ENCODE measurements at regions not wholly inside any gene's neighbourhood (a gene's known extent, or its start where the extent isn't known, plus 50 kb on each side); places are given as distances from the start of the nearest gene placed in this dataset.
"Not testable (repeated sequence)": the region's sequence is repeated elsewhere in the genome, so short reads cannot be mapped to it uniquely, and the experiment has no call there.

DNA sequence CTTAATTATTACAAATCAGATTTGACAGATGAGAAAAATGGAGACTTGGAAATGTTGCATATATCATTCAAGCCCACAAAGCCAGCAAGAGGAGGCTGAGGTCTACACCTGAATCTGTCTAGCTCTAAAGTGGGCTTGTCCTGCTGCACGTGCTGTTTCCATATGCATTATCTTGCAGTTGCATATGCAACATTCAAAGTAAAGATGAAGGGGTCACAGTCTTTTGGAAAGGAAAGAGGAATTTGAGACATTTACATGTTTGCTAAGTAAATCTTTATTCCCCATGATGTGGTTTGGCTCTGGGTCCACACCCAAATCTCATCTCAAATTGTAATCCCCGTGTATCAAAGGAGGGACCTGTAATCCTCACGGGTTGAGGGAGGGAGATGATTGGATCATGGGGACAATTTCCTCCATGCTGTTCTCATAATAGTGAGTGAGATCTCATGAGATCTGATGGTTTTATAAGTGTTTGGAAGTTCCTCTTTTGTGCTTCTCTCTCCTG lies 98.3 kb downstream of the BACH1 start:
- no peak for ATAC-seq
- intact Hi-C loops (cut with DNase I, micrococcal nuclease) = no loop called here
- DNase-seq = no peak

DNA sequence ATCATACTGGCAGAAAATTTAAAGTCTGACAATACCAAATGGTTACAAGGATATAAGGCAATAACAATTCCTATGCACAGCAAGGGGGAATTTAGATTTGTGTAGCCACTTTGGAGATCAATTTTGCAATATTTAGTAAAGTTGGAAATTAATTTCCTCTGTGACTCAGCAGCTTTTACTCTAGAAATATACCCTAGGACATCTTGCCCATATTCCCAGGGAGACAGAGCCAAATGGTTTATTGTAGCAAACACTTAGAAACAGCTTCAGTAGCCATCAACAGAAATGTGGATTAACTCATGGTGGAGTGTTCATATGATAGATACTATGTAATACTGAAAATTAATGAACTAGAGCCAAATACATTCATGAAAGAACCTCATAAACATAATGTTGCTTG lies 104.6 kb downstream of the BACH1 start:
- no peak for DNase-seq
- intact Hi-C loops (cut with DNase I, micrococcal nuclease) = no loop called here
- no peak for ATAC-seq

DNA sequence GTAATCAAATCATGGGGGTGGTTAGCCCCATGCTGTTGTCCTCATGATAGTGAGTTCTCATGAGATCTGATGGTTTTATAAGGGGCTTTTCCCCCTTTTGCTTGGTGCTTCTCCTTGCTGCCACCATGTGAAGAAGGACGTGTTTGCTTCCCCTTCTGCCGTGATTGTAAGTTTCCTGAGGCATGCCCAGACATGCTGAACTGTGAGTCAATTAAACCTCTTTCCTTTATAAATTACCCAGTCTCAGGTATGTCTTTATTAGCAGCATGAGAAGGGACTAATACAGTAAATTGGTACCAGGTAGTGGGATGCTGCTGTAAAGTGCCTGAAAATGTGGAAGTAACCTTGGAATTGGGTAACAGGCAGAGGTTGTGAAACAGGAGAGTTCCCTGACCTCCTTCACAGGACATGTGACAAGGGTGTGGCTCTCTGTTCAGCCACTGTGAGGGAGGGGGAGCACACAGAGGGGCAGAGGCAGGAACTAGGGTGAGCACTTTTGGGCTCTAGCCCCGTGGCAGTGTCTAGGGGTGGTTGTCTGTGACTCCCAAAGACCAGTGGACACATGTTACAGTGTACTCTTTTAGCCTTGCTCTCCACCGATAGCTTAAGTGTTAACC lies 105.3 kb downstream of the BACH1 start:
- intact Hi-C loops (cut with DNase I, micrococcal nuclease) = no loop called here

DNA sequence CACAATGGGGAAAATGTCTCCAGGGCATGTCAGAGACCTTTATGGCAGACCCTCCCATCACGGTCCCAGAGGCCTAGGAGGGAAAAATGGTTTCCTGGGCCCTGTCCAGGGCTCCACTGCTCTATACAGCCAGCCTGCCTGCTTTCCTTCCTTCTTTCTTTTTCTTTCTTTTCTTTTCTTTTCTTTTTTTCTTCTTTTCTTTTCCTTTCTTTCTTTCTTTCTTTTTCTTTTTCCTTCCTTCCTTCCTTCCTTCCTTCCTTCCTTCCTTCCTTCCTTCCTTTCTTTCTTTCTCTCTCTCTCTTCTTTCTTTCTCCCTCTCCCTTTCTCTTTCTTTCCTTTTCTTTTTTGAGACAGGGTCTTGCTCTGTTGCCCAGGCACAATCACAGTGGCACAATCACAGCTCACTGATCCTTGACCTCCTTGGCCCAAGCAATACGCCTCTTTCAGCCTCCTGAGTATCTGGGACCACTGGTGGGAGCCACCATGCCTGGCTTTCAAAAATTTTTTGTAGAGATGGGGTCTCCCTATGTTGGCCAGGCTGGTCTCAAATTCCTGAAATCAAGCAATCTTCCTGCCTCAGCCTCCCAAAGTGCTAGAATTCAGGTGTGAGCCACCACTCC lies 106.9 kb downstream of the BACH1 start:
- DNase-seq (no peak), ATAC-seq (no peak)
- intact Hi-C loops (cut with DNase I, micrococcal nuclease) = no loop called here

More for the DNA sequence above, 105.3 kb downstream of the BACH1 start:
- DNase-seq (no peak), ATAC-seq (no peak)

DNA sequence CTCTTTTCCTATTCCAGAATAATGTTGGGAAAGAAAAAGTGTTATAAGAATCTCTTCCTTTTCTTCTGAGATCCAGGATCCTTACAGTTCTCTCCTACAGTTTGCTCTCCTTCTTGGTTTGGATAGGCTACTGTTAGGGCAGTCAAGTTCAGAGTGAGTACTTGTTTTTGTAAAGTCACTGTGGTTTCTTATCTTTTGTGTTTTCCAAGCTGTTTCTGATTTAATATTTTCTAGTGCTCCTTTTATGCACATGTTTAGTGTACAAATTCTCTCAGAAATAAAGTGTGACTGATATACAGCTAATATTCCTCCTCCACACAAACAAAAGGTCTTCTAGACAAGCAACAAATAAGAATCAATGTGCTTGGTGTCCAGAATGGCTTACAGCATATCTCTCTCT lies 107.7 kb downstream of the BACH1 start:
- intact Hi-C loops (cut with DNase I, micrococcal nuclease) = no loop called here
- ATAC-seq (no peak), DNase-seq (no peak)

DNA sequence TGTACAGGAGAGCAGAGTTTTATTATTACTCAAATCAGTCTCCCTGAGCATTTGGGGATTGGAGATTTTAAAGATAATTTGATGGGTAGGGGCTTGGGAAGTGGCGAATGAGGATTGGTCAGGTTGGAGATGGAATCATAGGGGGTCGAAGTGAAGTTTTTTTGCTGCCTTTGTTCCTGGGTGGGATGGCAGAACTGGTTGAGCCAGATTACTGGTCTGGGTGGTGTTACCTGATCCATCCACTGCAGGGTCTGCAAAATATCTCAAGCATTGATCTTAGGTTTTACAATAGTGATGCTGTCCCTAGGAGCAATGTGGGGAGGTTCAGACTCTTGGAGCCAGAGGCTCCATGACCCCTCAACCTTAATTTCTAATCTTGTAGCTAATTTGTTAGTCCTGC lies 108.8 kb downstream of the BACH1 start:
- no peak for DNase-seq
- intact Hi-C loops (cut with DNase I, micrococcal nuclease) = no loop called here
- ATAC-seq = no peak

DNA sequence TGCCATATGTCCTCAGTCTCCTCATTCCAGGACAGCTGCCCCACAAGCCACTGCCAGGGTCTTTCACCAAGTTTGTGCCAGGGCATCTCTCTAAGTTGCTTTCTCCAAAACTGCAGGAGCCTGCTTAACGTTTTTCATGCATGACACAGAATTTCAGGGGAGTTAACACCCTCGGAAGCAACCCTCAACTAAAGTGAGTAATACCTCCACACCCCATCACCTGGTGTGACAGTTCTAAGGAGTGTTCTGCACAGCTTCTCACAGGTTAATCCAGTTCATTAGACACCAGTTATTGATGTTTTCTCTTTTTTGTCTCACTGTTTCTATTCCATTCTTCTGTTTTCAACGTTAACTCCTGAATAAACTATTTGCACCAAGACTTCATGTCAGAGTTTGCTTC lies 115.0 kb downstream of the BACH1 start:
- intact Hi-C loops (cut with DNase I, micrococcal nuclease) = no loop called here
- no peak for ATAC-seq
- DNase-seq = no peak

DNA sequence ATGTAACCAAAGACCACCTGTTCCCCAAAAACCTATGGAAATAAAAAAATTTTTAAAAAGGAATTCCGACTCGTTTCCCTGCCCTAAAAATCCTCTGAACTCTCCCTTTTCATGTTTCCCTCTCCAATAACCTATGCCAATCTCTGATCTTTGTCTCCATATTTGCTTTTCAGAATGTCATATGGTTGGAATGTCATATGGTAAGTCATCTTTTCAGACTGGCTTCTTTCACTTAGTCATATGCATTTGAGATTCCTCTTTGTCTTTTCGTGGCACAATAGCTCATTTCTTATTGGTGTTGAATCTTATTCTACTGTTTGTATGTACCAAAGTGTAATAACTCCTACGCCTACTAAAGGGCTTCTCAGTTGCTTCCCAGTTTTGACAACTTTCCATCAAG lies 117.5 kb downstream of the BACH1 start:
- DNase-seq = no peak
- ATAC-seq = no peak
- intact Hi-C loops (cut with DNase I, micrococcal nuclease) = no loop called here

DNA sequence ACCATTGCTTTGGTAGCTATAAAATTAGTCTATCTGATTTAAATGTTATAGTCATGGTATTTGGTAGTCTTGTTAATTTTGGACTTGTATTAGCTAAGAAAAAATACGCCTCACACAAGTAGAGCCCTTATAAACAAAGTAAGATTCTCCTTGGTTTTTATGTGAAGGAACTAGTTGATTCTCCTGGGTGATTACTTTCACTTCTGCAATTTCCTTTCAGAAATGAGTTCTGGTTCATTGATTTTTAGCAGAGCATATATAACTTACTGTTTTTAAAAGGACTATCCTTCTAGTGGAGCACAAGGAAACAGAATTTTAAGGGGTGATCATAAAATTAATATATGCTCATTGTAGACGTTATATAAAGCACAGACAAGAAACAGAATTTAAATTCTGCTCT lies 120.1 kb downstream of the BACH1 start:
- no peak for DNase-seq
- no peak for ATAC-seq
- intact Hi-C loops (cut with DNase I, micrococcal nuclease) = no loop called here

DNA sequence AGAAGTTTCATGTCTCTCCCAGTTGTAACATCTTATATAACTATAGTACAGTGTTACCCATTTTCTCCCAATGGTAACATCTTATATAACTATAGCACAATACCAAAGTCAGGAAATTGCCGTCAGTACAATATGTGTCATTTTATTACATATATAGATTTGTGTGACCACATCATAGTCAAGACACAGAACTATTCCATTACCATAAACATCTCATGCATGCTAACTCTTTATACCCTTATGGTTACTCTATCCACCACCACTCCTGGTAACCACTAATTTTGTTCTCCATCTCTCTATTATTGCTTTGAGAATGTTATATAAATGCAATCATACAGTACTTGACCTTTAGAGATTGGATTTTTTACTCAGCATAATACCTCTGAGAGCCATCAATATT lies 120.7 kb downstream of the BACH1 start:
- ATAC-seq (no peak), DNase-seq (no peak)
- intact Hi-C loops (cut with DNase I, micrococcal nuclease) = no loop called here

DNA sequence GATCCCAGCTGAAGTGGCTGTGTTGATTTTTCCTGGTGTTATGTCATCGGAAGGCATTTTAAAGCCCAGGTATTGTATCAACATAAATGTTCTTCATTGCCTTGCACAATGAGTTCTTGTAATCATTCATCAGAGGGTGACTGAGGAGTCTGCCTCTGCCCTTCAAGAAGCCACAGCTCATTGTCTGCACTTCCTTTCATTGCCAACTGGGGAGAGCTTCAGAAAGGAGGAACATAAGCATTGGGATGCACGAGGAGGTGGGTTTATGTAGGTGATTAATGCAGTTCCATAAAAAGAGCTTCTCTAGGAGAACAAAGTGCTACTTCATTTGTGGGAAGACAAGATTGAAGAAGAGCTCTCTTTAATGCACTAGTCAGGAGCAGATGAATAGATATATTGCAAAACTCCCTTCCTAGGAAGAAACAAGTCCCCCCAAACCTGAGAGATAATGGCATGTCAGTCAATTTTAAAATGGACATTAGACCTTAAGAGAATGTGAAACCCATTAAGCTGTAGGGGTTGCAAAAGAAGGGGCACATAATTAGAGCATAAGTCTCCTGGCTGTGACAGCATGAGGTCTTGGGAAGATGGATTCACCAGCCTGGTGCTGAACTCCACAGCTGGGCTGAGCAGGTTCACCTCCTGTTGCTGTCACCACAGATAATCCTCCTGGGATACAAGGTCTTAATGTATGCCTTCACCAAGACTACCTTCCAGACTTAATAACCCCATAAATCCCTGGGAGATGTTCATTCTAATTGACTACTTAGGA lies 124.6 kb downstream of the BACH1 start:
- DNase-seq (no peak), ATAC-seq (no peak)
- intact Hi-C loops (cut with DNase I, micrococcal nuclease) = no loop called here

DNA sequence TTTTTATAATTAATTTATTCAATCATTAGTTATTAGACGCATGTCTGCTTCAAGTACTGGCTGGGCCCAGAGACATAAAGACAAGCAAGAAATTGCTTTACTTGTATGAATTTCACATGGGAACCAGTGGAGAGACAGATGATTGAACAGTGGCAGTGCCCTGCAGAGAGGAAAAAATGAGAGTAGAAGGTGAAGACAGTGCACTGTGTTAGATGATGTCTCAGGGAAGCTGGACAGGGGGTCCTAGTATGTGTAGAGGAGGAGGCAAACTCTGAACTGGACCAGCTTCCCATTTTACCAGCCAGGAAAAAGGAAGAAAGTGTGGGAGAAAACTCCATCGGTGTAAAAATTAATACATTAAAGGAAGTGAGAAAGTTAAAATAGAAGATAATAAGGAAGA lies 126.0 kb downstream of the BACH1 start:
- DNase-seq (no peak), ATAC-seq (no peak)
- intact Hi-C loops (cut with DNase I, micrococcal nuclease) = no loop called here

DNA sequence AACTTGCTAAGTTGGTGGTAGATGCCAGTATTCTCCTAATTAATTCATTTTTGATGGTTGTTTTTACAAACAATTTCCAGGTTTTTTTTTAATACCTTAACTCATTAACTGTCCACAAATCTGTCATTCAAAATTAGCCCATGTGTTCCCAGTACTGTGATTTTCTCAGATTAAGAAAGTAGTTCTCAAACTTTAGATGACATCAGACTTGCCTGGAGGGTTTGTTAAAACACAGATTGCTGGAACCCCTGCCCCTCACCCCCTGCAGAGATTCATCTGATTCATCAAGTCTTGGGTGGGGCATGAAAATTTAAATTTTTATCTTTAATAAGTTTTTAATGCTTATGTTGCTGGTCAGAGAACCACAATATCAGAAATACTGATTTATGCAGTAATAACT lies 130.5 kb downstream of the BACH1 start:
- intact Hi-C loops (cut with DNase I, micrococcal nuclease) = no loop called here
- no peak for DNase-seq
- ATAC-seq = no peak

DNA sequence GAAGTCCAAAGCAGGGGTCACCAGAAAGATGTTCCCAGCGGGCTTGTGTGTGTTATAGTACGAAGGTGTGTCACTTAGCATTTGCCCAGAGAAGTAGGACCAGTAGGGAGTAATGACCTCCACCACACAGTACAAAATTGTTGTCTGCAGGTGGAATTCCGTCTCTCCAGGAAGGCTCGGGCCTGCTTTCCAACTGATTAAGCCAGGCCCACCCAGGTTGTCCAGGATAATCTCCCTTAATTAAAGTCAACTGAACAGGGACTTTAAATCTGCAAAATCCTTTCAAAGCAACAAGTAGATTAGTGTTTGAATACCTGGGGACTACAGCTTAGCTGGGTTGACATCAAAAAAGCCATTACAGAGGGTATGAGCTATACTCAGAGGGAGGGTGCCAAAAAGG lies 131.3 kb downstream of the BACH1 start:
- ATAC-seq = no peak
- intact Hi-C loops (cut with DNase I, micrococcal nuclease) = no loop called here
- DNase-seq = no peak

DNA sequence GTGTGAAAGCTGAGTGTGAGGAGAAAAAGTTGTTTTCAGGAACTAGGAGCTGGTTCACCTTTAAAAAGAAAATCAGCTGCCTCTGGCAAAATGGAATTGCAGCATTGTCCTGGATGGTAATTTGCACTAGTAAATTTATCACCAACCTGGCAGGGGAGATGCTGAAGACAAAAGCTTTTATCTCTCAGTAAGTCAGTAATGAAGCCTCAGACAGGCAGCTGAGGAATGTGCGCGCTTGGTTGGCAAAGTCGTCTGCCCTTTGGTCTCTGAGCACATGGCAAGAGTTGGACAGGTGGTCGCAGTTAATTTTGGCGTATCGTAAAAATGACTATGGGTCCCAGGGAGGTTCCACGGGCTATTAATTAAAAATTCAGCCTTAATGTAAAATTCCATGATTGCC lies 131.9 kb downstream of the BACH1 start:
- DNase-seq (no peak), ATAC-seq (no peak)
- intact Hi-C loops (cut with DNase I, micrococcal nuclease) = no loop called here

DNA sequence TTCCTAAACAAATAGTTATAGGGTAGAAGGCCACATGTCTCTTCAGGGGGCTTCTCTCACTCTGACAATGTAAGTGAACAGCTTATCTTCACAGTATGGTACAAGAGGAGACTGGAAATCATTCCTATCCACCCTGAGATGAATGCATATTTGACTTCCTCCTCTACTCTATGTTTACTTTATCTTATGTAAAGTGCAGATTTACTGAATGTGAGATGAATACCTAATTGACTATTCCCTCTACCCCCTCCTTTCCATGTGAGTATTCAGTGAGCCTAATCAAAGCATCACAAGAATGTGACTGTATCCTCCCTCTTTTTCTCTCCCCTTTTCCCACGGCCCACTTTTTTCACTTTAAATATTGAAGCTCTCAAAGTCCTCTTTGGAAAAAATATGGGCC lies 132.5 kb downstream of the BACH1 start:
- intact Hi-C loops (cut with DNase I, micrococcal nuclease) = no loop called here
- no peak for DNase-seq
- ATAC-seq = no peak

DNA sequence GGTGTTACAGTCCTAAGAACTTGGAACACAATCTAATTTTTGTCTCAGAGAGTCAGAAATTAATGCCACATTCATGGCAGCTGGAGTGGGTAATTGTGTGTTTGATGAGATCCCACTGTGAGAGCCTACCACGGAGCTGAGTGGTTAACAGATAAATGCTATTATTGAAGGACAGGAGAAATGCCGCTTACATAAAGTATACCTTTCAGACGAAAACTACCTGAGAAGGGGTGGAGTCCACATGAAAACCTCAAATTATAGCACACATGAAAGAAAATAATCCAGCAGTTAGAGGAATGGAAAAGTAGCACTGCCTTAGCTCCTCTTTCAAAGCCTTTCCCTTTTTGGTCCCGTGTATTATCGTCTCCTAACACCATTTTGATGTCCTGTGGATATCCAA lies 133.0 kb downstream of the BACH1 start:
- ATAC-seq (no peak), DNase-seq (no peak)
- intact Hi-C loops (cut with DNase I, micrococcal nuclease) = no loop called here

DNA sequence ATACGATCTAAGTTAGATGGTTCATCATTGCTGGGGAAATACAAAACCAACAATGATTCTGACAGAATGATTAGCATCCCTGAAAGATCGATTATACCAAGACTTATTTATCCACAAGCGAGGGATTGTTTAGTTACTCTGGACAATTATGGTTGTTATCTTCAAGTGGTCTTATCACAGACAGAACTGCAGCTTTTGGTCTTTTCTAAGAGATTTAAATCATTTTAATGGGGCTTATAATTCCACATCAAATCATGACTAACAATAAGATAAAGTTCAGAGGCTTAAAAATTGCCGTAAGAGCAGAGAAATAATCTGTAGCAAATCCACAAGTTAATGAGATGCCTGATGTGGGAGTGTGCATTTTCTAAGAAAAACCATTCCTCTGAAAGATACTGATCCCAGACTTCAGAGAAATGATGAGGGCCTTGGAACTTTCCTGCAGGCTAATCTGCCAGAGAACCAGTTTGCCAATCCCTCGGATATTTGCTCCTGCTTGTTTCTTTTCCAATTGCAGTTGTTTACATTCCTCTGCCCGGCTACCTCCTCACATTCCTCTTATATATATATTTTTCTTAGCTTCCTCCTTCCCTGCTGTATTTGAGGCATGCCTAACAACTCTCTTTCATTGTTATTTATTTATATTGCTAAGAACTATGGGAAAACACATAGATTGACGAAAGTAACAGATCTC lies 134.8 kb downstream of the BACH1 start:
- no peak for DNase-seq
- intact Hi-C loops (cut with DNase I, micrococcal nuclease) = no loop called here
- ATAC-seq = no peak

DNA sequence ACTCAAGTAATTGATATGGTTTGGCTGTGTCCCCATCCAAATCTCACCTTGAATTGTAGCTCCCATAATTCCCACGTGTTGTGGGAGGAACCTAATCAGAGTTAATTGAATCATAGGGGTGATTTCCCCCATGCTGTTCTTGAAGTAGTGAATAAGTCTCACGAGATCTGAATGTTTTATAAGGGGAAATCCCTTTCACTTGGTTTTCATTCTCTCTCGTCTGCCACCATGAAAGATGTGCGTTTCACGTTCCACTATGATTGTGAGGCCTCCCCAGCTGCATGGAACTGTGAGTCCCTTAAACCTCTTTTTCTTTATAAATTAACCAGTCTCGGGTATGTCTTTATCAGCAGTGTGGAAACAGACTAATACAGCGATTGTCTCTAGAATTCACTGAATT lies 135.4 kb downstream of the BACH1 start:
- no peak for ATAC-seq
- intact Hi-C loops (cut with DNase I, micrococcal nuclease) = no loop called here
- no peak for DNase-seq

DNA sequence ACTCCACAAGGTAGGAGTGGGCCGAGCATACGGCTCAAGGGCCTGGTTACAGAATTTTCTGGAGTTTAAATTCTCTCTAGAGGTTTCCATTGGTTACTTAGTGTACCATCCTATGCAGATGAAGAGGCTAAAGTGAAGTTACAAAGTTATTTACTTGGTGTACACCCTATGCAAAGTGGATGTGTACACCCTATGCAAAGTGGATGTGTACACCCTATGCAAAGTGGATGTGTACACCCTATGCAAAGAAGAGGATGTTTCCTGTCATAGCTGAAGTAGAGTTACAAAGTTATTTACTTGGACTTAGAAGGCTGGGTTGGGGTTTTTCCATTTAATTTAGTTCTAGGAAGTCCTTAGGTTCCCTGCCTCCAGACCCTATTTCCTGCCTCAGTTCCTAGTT lies 136.3 kb downstream of the BACH1 start:
- ATAC-seq; intact Hi-C loops (cut with DNase I, micrococcal nuclease); DNase-seq: not testable (repeated sequence)

Data from left colon (tissue), 2 donors.